Naive thymus-derived CD8-positive, alpha-beta T cell (primary cell): ENCODE measurements at regions not wholly inside any gene's neighbourhood (a gene's known extent, or its start where the extent isn't known, plus 50 kb on each side); places are given as distances from the start of the nearest gene placed in this dataset.

Experiments
- ATAC-seq, 2 donors: fragments of 150-1000 bp; cut with Tn5 transposase in 1 of 2; sonication (Bioruptor Pico), chemical (Tn5 transposase) in 1 of 2; 1 replicate in 1 of 2; 2 replicates in 1 of 2; pipeline ENCODE4 v1.10.0; 2021; ENCODE audit warnings: mild to moderate bottlenecking in 2 of 2, moderate library complexity in 2 of 2
- POLR2A ChIA-PET: fragments of 350-600 bp; sonication (Branson Sonifier 250); formaldehyde crosslinking; loops from one replicate; lab custom pipeline; 2021; ENCODE audit warnings: antibody characterized with exemption; lab: Charles Lee
- DNase-seq, 10 donors: peaks; one replicate each; pipeline versions ENCODE4 v3.0.0 to v3.0.0-alpha.2; 2020 to 2022
- H3K27ac Mint-ChIP-seq, 10 donors: one replicate each; pipeline ENCODE4 v1.8.0; 2020 to 2022; ENCODE audit warnings: mild to moderate bottlenecking in 10 of 10, mixed read lengths in 10 of 10, moderate library complexity in 4 of 10, inconsistent platforms in 1 of 10
- H3K27me3 Mint-ChIP-seq, 5 donors: one replicate each; pipeline ENCODE4 v1.8.0; 2021 to 2022; ENCODE audit warnings: mixed read lengths in 5 of 5
- H3K36me3 Mint-ChIP-seq, 3 donors: one replicate each; pipeline ENCODE4 v1.8.0; 2020 to 2022; ENCODE audit warnings: mixed read lengths in 3 of 3, mild to moderate bottlenecking in 2 of 3, inconsistent platforms in 1 of 3
- H3K4me1 Mint-ChIP-seq, 4 donors: one replicate each; pipeline ENCODE4 v1.8.0; 2021 to 2022; ENCODE audit warnings: mixed read lengths in 4 of 4
- H3K4me3 Mint-ChIP-seq, 10 donors: one replicate each; pipeline ENCODE4 v1.8.0; 2020 to 2022; ENCODE audit warnings: mild to moderate bottlenecking in 10 of 10, mixed read lengths in 10 of 10, moderate library complexity in 6 of 10, inconsistent platforms in 1 of 10
- H3K9me3 Mint-ChIP-seq, 9 donors: one replicate each; pipeline ENCODE4 v1.8.0; 2020 to 2022; ENCODE audit warnings: mixed read lengths in 9 of 9, mild to moderate bottlenecking in 3 of 9, inconsistent platforms in 1 of 9, moderate library complexity in 1 of 9

DNA sequence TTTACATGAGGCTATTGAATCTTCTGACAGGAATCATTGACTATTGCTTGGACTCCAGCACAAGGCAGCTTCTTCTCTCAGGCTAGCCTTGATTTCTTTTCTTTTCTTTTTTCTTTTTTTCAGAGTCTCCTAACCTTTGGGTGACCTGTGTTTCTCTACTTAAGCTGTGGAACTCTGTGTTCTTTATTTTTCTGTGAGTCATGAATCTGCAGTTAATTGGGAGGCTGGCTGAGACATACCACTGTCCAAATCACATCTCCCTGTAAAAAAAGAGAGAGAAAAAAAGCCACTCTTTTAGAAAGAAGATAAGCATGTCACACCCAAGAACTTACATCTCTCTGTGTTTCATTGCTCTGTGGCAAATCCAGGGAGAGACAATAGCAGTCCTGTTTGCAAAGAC is 681.2 kb upstream of the TSPY4 start:
- no peaks in the 10 kb centered on the region for H3K36me3 Mint-ChIP-seq
- no peak overlapping the region for H3K27ac Mint-ChIP-seq
- ATAC-seq (no peak), DNase-seq (no peak)
- H3K4me1 Mint-ChIP-seq, result no peaks in the 10 kb centered on the region
- H3K9me3 Mint-ChIP-seq, result peaks cover 0 to 2% (median 0%) of the 10 kb centered on the region in 9 donors
- POLR2A ChIA-PET, result no interaction called here
- H3K4me3 Mint-ChIP-seq, result no peak overlapping the region
- H3K27me3 Mint-ChIP-seq, result peaks cover 0 to 30% (median 0%) of the 10 kb centered on the region in 5 donors

DNA sequence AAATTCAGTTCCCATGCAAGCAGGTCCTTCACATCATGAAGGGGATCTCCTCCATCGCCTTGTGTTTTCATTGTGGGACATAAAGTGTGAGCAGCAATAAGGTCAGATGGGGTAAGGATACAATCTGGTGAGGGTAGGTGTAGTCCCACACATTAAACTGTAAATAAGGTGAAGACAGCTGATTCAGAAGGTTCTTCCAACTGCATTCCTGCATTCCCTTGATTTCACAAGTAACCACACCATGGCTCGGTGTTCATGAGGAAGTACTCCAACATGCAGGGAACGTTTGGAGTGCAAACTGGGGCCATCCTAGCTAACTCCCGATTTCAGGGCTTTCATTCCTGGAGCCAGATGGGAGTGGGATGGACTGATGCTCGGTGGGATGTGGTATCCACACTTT is 680.7 kb upstream of the TSPY4 start:
- DNase-seq (no peak), ATAC-seq (no peak)
- H3K4me1 Mint-ChIP-seq, result no peaks in the 10 kb centered on the region
- no peak overlapping the region for H3K4me3 Mint-ChIP-seq
- no peak overlapping the region for H3K27ac Mint-ChIP-seq
- H3K36me3 Mint-ChIP-seq, result no peaks in the 10 kb centered on the region
- peaks cover 0 to 2% (median 0%) of the 10 kb centered on the region in 9 donors for H3K9me3 Mint-ChIP-seq
- peaks cover 0 to 32% (median 0%) of the 10 kb centered on the region in 5 donors for H3K27me3 Mint-ChIP-seq
- POLR2A ChIA-PET, result no interaction called here

DNA sequence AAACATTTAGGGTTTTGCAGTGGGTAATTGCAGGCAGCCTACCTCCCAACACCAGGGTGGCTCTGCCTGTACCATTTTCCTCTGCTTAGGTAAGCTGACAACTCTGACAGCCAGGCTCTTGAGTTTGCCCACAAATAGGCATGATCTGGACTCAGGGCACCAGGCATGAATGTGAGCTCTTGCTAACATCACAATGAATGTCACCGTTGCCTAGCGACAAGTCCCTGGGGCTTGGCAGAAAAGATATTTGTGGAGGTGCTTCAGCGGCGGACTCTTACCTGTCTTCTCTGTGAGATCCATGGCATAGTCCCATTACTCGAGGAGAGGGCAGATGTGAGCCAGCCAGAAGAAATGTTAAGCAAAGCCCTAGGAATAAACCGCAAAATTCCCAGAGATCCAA is 677.5 kb upstream of the TSPY4 start:
- no peak overlapping the region for H3K27ac Mint-ChIP-seq
- POLR2A ChIA-PET, result no interaction called here
- DNase-seq (no peak), ATAC-seq (no peak)
- no peaks in the 10 kb centered on the region for H3K4me1 Mint-ChIP-seq
- H3K9me3 Mint-ChIP-seq, result no peaks in the 10 kb centered on the region
- H3K27me3 Mint-ChIP-seq, result peaks cover 0 to 31% (median 2%) of the 10 kb centered on the region in 5 donors
- H3K36me3 Mint-ChIP-seq, result no peaks in the 10 kb centered on the region
- H3K4me3 Mint-ChIP-seq, result no peak overlapping the region

DNA sequence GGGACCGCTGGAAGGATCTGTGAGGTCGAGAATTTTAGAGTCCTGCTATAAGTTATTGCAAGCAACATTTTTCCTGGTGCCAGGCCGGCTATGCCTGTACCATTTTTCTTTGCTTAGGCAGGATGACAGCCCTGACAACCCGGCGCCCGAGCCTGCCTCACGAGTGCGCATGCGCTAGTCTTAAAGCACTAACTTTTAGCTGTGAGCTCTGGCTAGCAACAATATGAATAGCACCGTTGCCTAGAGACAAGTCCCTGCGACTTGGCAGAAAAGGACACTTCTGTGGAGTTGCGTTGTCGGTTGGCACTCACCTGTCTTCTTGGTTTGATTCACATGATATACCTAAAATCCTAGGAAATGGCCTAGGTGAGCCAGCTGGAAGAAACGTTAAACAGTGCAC is 663.4 kb upstream of the TSPY4 start:
- Mint-ChIP-seq H3K4me1 (no peaks in the 10 kb centered on the region), H3K27ac (no peak overlapping the region), H3K9me3 (no peaks in the 10 kb centered on the region), H3K27me3 (peaks cover 0 to 32% (median 0%) of the 10 kb centered on the region in 5 donors), H3K4me3 (no peak overlapping the region), H3K36me3 (no peaks in the 10 kb centered on the region)
- no peak for DNase-seq
- no peak for ATAC-seq
- POLR2A ChIA-PET, result no interaction called here

DNA sequence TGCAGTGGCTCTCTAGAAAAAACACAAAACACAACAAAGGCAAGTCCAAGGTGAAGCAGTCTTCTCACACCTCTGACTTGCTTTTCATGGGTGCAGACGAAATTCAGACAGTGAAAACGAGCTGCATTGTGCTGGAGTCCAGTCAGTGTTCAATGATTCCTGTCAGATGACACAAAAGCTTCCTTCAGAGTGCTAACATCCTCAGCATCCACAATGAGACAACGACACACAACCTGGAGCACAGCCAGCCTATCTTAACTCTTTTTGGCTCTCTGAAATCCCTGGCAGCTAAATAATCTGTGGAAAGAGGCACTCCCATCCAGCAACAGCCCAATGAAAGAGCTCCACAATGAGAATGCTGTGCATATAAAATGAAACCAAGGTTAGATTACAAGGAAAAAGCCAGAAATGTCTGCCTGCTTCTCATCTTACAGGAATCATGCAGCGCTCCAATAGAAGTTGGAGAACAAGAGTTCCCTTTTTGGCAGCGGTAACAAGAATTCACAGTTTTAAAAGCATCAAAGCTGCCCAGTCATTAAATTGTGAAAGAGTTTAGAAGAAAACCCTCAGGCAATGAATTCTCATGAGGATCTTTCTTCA is 659.8 kb upstream of the TSPY4 start:
- POLR2A ChIA-PET, result no interaction called here
- Mint-ChIP-seq H3K27me3 (peaks cover 0 to 25% (median 0%) of the 10 kb centered on the region in 5 donors), H3K4me3 (no peak overlapping the region), H3K4me1 (no peaks in the 10 kb centered on the region), H3K9me3 (no peaks in the 10 kb centered on the region), H3K36me3 (no peaks in the 10 kb centered on the region), H3K27ac (no peak overlapping the region)
- ATAC-seq (no peak), DNase-seq (no peak)

DNA sequence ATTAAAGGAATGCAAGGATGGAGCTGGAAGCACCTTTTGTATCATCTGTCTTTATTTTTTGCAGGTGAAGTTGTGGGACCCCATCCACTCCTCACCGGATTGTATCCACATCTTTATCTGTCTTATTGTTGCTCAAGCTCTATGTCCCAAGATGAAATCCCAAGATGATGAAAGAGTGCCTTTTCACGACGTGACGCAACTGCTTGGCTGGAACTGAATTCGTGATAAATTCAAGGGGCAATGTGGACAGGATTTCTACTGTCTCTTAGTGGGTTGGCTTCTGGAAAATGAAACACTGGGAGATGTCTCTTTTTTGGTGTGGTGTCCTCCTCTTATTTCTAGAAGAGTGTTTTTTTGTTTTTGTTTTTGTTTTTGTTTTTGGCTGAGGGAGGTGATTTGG is 650.1 kb upstream of the TSPY4 start:
- POLR2A ChIA-PET, result no interaction called here
- Mint-ChIP-seq H3K4me1 (no peaks in the 10 kb centered on the region), H3K27ac (no peak overlapping the region), H3K4me3 (no peak overlapping the region), H3K9me3 (no peaks in the 10 kb centered on the region), H3K27me3 (no peaks in the 10 kb centered on the region), H3K36me3 (no peaks in the 10 kb centered on the region)
- no peak for ATAC-seq
- no peak for DNase-seq

DNA sequence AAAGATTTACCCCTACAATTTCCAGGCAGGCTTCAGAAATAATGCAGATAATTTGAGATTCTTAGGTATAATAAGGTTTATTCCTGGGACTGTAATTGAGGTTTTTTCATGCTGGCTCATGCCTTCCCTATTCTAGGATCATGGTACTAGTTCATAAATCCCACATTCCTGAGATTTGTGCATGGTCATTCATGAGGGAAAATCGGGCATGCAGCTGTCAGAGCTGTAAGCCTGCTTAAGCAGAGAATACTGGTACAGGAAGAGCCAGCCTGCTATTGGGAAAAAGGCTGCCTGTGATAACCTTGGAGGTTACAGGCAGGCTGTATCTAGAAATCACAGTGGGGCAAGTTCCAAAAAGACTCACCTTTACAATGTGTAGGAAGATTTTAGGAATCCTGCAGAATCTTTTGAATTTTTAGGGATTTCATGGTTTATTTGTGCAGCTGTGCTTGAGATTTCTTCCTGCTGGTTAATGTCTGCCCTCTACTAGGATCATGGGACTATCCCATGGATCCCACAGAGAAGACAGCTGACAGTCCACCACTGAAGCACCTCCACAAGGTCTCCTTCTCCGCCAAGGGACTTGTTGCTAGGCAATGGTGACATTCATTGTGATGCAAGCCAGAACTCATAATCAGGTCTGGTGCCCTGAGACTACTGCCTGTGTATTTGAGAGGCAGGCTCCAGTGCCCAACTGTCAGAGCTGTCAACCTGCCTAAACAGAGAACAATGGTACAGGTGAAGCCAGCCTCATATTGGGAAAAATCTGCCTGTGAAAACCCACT is 646.2 kb upstream of the TSPY4 start:
- Mint-ChIP-seq H3K4me3 (no peak overlapping the region), H3K9me3 (no peaks in the 10 kb centered on the region), H3K27me3 (peaks cover 0 to 3% (median 0%) of the 10 kb centered on the region in 5 donors), H3K4me1 (no peaks in the 10 kb centered on the region), H3K36me3 (no peaks in the 10 kb centered on the region), H3K27ac (no peak overlapping the region)
- no peak for DNase-seq
- POLR2A ChIA-PET, result no interaction called here
- no peak for ATAC-seq

DNA sequence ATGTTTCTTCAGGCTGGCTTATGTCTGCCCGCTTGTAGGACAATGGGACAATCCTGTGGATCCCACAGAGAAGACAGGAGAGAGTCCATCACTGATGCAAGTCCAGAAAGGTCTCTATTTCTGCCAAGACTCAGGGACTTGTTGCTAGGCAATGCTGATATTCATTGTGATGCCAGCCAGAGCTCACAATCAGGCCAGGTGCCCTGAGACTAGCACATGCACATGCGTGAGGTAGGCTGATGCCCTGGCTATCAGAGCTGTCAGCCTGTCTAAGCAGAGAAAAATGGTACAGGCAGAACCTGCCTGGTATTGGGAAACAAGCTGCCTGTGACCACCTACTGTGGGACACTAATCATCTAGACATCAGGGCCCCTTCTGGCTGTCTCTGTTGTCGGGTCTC is 638.7 kb upstream of the TSPY4 start:
- DNase-seq (no peak), ATAC-seq (no peak)
- Mint-ChIP-seq H3K4me3 (no peak overlapping the region), H3K4me1 (no peaks in the 10 kb centered on the region), H3K27ac (no peak overlapping the region), H3K36me3 (no peaks in the 10 kb centered on the region), H3K9me3 (no peaks in the 10 kb centered on the region), H3K27me3 (peaks cover 0 to 12% (median 0%) of the 10 kb centered on the region in 5 donors)
- POLR2A ChIA-PET, result no interaction called here

DNA sequence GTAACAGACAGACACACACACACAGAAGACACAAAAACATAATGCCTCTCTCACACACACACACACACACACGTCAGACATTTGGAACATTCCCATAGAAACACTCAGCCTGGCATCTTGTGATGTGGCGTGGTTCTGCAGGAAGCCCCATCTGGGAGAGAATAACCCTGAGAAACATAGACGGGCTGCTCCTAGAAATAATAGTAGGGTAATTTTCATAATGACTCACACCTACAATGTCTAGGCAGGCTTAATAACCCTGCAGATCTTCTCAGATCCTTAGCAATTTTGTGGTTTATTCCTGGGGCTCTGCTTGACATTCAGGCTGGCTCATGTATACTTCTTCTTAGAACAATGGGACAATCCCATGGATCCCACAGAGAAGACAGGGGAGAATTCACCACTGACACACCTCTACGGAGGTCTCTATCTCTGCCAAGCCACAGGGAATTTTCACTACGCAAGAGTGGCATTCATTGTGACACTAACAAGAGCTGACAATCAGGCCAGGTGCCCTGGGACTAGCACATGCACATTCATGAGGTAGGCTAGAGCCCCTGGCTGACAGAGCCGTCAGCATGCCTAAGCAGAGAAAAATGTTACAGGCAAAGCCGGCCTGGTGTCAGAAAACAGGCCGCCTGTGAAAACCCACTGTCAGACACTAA is 631.5 kb upstream of the TSPY4 start:
- Mint-ChIP-seq H3K9me3 (no peaks in the 10 kb centered on the region), H3K4me3 (no peak overlapping the region), H3K27ac (no peak overlapping the region), H3K36me3 (no peaks in the 10 kb centered on the region), H3K4me1 (no peaks in the 10 kb centered on the region), H3K27me3 (peaks cover 0 to 4% (median 0%) of the 10 kb centered on the region in 5 donors)
- POLR2A ChIA-PET, result no interaction called here
- DNase-seq (no peak), ATAC-seq (no peak)

DNA sequence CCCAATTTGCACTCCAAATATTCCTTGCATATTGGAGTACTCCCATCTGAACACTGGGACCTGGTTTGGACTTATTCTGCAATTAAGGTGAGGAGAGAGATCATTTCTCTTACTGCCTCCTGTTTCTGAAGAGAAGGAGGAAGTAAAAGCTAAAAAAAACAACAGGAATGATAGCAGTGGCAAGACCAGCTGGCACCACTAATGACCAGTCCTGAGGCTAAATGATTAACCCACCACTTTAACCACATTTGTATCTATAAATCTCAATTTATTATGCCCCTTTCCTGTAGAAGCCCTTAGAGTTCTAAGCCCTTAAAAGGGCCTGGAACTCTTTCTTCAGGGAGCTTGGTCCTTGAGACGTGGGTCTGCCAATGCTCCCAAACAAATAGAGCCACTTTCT is 625.0 kb upstream of the TSPY4 start:
- Mint-ChIP-seq H3K4me1 (no peaks in the 10 kb centered on the region), H3K36me3 (no peaks in the 10 kb centered on the region), H3K4me3 (no peak overlapping the region), H3K27me3 (peaks cover 0 to 9% (median 0%) of the 10 kb centered on the region in 5 donors), H3K9me3 (peaks cover 0 to under 1% (median 0%) of the 10 kb centered on the region in 9 donors), H3K27ac (no peak overlapping the region)
- ATAC-seq, result no peak
- no peak for DNase-seq
- POLR2A ChIA-PET, result no interaction called here

DNA sequence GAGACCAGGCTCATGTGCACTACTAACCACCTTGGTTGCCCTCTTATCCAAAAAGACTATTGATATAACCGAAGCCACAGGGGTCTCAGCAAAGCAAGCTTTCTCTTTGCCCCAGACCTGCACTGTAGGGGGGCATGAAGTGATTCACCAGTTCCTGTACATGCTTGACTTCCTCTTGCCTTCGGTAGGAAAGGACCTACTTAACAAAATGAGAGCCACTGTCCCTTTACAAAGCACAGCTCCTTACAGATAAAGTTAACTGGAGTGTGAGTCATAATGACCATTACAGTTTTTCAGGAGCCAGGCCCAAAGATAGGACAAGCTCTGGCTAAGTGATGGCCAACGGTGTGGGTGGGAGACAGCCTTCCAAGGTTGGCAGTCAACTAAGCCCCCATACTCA is 622.0 kb upstream of the TSPY4 start:
- H3K4me1 Mint-ChIP-seq, result no peaks in the 10 kb centered on the region
- ATAC-seq (no peak), DNase-seq (no peak)
- H3K36me3 Mint-ChIP-seq, result no peaks in the 10 kb centered on the region
- POLR2A ChIA-PET, result no interaction called here
- H3K4me3 Mint-ChIP-seq, result no peak overlapping the region
- peaks cover 0 to 2% (median 0%) of the 10 kb centered on the region in 9 donors for H3K9me3 Mint-ChIP-seq
- peaks cover 0 to 9% (median 0%) of the 10 kb centered on the region in 5 donors for H3K27me3 Mint-ChIP-seq
- no peak overlapping the region for H3K27ac Mint-ChIP-seq

DNA sequence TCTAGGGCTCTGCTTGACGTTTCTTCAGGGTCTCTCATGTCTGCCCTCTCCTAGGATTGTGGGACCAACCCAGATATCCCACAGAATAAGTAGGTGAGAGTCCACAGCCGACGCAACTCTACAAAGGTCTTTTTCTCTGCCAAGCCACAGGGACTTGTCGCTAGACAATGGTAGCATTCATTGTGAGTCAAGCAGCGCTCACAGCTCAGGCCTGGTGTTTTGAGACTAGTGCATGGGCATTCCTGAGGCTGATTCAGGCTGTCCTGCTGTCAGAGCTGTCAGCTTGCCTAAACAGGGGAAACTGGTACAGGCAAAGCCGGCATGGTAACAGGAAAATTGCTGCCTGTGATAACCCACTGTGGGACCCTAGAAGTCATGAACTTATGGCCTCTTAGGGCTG is 610.6 kb upstream of the TSPY4 start:
- Mint-ChIP-seq H3K4me3 (no peak overlapping the region), H3K4me1 (no peaks in the 10 kb centered on the region), H3K36me3 (peaks cover 0 to 1% (median 0%) of the 10 kb centered on the region in 3 donors), H3K27me3 (peaks cover 0 to 26% (median 0%) of the 10 kb centered on the region in 5 donors), H3K27ac (no peak overlapping the region), H3K9me3 (no peaks in the 10 kb centered on the region)
- ATAC-seq (no peak), DNase-seq (no peak)
- POLR2A ChIA-PET, result no interaction called here

DNA sequence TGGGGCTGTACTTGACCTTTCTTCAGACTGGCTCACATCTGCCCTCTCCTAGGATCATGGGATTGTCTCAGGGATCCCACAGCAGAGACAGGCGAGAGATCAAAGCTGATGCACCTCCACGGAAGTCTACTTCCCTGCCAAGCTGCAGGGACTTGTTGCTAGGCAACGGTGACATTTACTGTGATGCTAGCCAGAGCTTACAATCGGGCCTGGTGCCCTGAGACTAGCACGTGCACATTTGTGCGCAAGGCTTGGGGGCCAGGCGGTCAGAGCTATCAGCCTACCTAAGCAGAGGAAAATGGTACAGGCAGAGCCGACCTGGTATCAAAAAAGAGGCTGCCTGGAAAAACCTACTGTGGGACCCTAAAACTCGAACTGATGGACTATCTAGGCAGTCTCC is 607.3 kb upstream of the TSPY4 start:
- Mint-ChIP-seq H3K4me3 (no peak overlapping the region), H3K27ac (no peak overlapping the region), H3K36me3 (peaks cover 0 to 1% (median 0%) of the 10 kb centered on the region in 3 donors), H3K4me1 (no peaks in the 10 kb centered on the region), H3K27me3 (peaks cover 0 to 13% (median 0%) of the 10 kb centered on the region in 5 donors), H3K9me3 (no peaks in the 10 kb centered on the region)
- no peak for DNase-seq
- POLR2A ChIA-PET, result no interaction called here
- no peak for ATAC-seq
